Mammary epithelial cell (primary cell): ENCODE measurements at regions not wholly inside any gene's neighbourhood (a gene's known extent, or its start where the extent isn't known, plus 50 kb on each side); places are given as distances from the start of the nearest gene placed in this dataset.
"Not testable (repeated sequence)": the region's sequence is repeated elsewhere in the genome, so short reads cannot be mapped to it uniquely, and the experiment has no call there.

ENCODE experiments used
- EZH2 ChIP-seq: IDR thresholded peaks from 2 replicates; pipeline ENCODE4 v1.6.1; 2012; ENCODE audit warnings: low read length, inconsistent platforms, borderline replicate concordance
- TF ChIP-seq, protein P1 (sequence below), 2 donors: IDR thresholded peaks in 1 of 2; conservative IDR thresholded peaks in 1 of 2; 2 replicates each; pipeline ENCODE4 v1.5.1; 2011 to 2012; ENCODE audit warnings: inconsistent platforms in 2 of 2, low read length in 2 of 2, mild to moderate bottlenecking in 2 of 2, control low read depth in 1 of 2, low read depth in 1 of 2; ENCODE audit not compliant: insufficient read depth in 1 of 2; ENCODE audit errors: extremely low read depth in 1 of 2

DNA sequence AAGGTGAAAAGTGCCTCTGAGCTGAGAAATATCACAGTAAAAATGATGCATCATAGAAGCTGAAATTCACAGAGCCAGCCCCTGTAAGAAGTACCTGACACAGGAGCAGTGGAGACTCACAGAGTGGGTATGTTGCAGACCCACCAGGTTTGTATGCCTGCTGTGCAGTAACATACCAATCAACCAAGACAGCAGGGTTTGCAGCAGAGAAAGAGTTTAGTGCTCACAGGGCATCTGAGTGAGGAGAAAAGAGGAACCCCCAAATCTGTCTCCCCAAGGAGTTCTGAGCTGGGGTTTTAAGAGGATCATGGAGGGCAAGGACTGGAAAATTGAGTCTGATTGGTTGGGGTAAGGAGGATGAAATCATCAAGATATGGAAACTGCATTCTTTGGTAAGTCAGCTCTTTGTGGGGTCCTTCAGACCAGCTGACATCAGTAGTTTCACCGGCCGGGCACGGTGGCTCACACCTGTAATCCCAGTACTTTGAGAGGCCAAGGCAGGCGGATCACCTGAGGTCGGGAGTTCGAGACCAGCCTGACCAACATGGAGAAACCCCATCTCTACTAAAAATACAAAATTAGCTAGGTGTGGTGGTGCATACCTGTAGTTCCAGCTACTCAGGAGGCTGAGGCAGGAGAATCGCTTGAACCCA is 83.5 kb upstream of the MRI1 start:
- TF ChIP-seq, protein P1, sequence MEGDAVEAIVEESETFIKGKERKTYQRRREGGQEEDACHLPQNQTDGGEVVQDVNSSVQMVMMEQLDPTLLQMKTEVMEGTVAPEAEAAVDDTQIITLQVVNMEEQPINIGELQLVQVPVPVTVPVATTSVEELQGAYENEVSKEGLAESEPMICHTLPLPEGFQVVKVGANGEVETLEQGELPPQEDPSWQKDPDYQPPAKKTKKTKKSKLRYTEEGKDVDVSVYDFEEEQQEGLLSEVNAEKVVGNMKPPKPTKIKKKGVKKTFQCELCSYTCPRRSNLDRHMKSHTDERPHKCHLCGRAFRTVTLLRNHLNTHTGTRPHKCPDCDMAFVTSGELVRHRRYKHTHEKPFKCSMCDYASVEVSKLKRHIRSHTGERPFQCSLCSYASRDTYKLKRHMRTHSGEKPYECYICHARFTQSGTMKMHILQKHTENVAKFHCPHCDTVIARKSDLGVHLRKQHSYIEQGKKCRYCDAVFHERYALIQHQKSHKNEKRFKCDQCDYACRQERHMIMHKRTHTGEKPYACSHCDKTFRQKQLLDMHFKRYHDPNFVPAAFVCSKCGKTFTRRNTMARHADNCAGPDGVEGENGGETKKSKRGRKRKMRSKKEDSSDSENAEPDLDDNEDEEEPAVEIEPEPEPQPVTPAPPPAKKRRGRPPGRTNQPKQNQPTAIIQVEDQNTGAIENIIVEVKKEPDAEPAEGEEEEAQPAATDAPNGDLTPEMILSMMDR (conservative IDR thresholded peaks at IDR 0.05 in 1 of 2, IDR thresholded peaks at IDR 0.05 in 1 of 2; ENCODE audit: extremely low read depth in 1 of 2, insufficient read depth in 1 of 2, low read depth in 1 of 2, low read length in 2 of 2), result not testable (repeated sequence)
- not testable (repeated sequence) for TF ChIP-seq EZH2
